Activated CD4-positive, alpha-beta T cell treated with anti-CD3 and anti-CD28 coated beads for 48 hours (primary cell): ENCODE measurements at regions not wholly inside any gene's neighbourhood (a gene's known extent, or its start where the extent isn't known, plus 50 kb on each side); places are given as distances from the start of the nearest gene placed in this dataset.
"Not testable (repeated sequence)": the region's sequence is repeated elsewhere in the genome, so short reads cannot be mapped to it uniquely, and the experiment has no call there.

ENCODE experiments used
- DNase-seq: peaks from one replicate; pipeline ENCODE4 v3.0.0-alpha.2; 2020

DNA sequence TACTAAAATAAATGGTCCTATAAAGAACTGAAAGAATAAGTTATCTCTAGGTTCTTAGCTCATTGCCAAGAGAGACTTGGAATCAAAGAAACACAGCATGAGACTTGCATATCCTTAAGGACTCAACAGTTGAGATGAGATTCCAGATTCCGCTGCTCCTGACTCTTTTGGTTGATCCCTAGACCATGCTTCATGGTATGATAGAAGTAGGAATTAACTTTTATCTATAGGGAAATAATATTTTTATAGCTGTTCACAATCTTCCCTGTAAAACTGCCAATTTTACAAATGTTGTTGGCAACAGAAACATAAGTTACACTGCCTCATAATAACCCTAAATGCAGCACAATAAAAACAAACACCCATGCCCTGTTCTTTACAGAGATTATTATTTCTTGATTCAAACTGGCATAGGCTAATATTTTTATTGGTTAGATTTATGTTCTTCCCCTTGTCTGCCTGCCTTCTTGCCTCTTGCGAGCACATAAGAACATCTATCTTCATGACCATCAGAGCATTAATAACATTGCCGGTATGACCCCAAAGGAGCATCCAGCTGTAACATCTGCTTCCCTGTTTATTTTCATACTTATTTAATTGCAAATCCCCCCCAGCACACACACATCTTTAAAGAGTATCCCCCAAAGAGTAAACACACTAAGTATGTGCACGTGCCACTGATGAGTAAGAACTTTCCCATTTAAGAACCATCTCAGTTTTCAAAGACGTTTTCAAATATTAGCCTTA, 735.7 kb upstream of the SLC8A1 start:
- no peak for DNase-seq

- DNase-seq: no peak
Measured at GRCh38 chr2:41194230-41194629, 742.3 kb upstream of the SLC8A1 start.

DNA sequence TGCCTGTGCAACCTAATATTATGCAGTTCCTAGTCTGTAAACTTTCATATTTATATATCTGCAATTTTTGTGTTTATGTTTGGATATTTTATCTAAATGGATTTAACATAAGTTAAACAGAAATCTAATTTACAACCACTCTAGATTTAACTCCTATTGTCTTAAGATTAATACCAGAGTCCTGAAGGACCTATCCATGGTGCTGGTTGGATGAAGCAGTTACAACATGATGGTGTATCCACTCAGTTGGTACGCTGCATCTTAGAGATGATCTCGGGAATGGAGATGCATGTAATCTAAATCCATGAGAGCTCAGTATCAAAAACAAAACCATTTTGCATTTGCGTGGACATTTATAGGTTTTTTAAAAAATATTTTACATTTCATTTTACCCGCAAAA, 745.9 kb upstream of the SLC8A1 start:
- no peak for DNase-seq

DNA sequence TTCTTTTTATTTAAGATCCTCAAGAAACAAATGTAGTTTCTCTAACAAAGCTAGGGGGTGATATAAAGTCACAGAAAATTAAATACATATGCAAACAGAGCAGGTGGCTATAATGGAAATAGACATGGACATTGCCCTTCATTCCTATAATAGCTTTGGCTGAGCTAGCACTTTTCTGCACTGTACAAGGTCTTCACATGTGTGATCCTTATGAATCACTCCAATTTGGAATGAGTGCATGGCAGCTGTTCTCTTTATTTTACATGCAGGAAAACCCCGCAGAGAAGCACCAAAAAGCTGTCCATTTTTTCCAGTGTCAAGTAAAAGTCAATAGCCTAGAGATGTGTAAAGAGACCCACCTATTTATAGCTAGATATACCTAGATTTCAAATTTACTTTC, 747.4 kb upstream of the SLC8A1 start:
- DNase-seq: no peak

DNA sequence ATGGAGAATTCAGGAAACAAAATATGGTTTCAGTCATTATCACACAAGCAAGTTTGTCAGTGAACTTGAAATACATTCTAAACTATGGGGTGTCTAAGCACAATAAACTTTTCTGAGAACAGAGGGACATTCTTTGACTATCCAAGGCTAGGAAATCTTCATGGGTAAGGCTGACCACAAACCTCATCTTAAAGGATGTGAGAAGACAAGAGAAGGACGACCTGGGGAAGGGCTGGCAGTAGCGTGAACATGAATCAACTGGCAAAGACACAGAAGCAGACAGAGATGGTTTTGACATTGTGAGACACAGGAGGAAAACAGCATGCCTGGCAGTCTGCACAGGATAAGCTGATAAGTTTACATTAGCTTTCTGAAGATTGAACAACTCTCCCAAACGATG, 752.4 kb upstream of the SLC8A1 start:
- no peak for DNase-seq

DNA sequence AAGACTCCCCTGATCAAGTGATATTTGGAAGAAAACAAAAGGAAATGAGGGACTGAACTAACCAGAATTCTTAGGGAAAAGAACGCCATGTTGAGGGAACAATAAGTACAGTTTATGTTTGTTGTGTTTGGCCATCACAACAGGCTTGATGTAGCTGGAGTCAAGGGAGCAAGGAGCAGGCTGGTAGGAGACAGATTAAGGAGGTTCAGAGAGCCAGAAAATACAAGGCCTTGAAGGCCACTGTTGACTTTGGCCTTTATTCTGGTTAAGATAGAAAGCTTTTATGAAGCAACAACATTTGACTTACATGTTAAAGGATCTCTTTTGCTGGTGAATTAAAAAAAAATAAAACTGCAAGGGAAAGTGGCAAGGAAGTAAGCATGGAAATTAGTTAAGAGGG, 754.1 kb upstream of the SLC8A1 start:
- no peak for DNase-seq

- DNase-seq: no peak
Measured at GRCh38 chr2:41207578-41207977, 755.7 kb upstream of the SLC8A1 start.

DNA sequence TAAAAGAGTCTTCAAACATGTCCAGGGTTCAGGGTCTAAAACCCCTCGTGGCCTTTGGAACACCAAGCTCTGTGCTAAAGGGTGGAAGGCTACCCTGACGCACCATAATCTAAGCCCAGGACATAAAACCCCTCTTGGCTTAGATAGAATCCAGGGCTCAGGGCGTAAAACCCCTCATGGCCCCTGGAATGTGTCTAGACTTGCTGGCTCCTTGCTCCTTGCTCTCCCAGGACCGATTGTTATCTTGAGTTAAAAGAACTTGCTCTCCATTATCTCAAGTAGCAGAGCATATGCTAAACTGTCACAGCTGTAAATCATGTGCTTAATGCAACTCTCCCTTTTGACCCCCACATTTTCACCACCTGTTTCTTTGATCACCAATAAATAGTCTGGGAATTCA, 758.1 kb upstream of the SLC8A1 start:
- not testable (repeated sequence) for DNase-seq

GRCh38 chr2:41216978-41217377, 765.1 kb upstream of the SLC8A1 start:
- no peak for DNase-seq

DNA sequence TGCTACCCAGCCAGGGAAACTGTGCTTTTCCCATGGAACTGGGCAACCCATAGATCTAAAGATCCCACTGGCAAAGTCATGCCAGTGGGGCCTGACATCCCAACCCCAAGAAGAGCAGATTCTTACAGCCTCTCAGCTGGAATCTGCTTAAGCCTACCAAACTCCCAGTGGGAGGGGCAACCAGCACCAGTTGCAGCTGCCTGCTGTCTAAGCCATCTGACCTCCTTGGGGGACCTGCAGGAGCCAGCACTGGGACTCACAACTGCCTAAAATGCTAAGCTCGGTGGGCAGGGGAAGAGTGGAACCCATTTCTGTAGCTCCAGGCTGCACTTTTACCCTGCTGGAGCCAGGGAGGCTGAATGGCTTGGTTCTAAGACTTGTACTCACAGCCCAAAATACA, 770.7 kb upstream of the SLC8A1 start:
- no peak for DNase-seq

GRCh38 chr2:41234093-41234492, 782.2 kb upstream of the SLC8A1 start:
- DNase-seq: no peak

GRCh38 chr2:41241325-41242000, 789.6 kb upstream of the SLC8A1 start:
- DNase-seq: no peak

DNA sequence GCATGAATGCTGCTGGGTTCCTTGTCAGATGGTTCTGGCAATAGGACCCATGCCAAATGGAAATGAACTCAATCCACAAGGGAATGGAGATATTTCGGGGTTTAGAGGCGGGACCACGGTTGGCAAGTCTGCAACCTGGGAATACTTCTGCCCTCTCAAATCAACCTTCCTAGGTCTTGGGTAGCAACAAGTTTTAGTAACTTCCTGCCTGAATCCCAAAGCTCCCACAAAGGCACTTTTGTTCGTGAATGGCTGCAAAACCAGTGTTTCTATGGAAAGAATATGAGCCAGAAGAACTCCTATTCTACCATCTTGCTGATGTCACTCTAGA, 790.1 kb upstream of the SLC8A1 start:
- DNase-seq: no peak

GRCh38 chr2:41267929-41268659, 779.7 kb upstream of the PKDCC start:
- DNase-seq: no peak

- DNase-seq: no peak
Measured at GRCh38 chr2:41283079-41283775, 764.6 kb upstream of the PKDCC start.

GRCh38 chr2:41293491-41293890, 754.3 kb upstream of the PKDCC start:
- DNase-seq: no peak

DNA sequence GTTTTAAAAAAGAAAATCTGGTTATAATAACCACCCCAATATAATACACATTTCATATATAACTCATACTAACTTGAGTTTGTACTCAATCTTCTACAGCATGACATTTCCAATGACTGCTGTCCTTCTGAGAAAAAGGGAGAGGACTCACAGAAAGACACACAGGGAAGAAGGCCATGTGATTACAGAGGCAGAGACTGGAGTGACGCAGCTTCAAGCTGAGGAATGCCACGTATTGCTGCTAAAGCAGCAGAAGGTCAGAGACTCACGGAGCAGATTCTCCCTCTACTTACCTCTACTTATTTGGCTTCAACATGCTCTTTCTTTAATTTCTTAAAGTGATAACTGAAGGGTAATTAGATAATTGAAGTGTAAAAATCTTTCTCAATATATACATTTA, 753.5 kb upstream of the PKDCC start:
- no peak for DNase-seq

DNA sequence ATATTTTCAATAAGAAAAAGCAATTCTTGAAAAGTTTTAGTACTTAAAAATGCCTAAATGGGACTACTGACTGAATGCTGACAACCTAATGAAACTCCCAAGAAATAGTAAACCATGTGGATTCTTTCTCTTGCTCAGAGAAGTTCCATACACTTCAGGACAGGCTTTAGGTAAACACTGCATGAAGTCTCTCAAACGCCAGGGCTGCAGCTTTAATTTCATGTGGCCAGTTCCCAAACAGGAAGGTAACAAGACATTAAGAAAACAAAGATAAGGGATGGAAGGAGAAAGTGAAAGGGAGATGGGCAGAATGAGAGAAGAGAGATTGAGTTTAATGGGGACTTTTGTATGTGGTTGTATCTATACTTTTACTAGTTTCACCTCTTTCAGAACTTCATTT, 734.7 kb upstream of the PKDCC start:
- no peak for DNase-seq

GRCh38 chr2:41314511-41315070, 733.2 kb upstream of the PKDCC start:
- no peak for DNase-seq

- no peak for DNase-seq
Measured at GRCh38 chr2:41319437-41319836, 728.4 kb upstream of the PKDCC start.

DNA sequence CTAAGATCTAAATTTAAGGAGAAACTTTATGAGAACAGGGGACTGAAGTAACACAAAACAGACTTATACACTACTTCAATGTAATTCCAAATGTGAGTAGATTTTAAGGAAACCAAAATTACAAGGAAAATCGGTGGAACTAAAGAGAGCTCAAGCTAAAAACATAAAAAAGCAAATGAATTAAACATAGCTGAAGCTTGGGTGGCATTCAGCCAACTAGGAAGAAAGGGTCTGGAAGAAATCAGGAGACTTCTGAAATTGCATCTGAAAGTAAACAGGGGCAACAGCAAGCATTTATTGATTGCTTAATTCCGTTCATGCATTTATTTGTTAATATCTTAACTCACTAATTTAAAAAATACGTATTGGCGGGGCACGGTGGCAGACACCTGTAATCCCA, 727.3 kb upstream of the PKDCC start:
- no peak for DNase-seq

DNA sequence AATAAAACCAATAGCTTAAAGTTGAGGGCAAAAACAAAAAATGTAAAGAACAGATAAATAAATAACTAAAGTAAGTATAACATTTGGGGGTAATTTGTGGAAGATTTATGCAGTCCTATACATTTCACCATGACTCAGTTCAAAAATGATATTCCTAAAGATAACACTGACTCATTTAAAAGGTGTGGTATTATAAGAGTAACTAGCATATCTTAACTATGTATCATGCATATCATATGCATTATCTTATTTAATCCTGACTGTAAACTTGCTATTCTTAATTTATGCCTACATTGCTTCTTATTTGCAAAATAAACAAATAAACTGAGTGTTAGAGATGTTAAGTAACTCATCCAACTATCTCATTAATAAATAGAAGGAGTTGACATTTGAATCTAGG, 726.5 kb upstream of the PKDCC start:
- DNase-seq: no peak

- DNase-seq: no peak
Measured at GRCh38 chr2:41326851-41327250, 721.0 kb upstream of the PKDCC start.
